Hypothalamus (tissue), 51 donors: ENCODE measurements at regions not wholly inside any gene's neighbourhood (a gene's known extent, or its start where the extent isn't known, plus 50 kb on each side); places are given as distances from the start of the nearest gene placed in this dataset.
"Not testable (repeated sequence)": the region's sequence is repeated elsewhere in the genome, so short reads cannot be mapped to it uniquely, and the experiment has no call there.

Source experiments
- DNase-seq, 51 donors: peaks; one replicate each; lab custom pipeline; 2025; lab: John Stamatoyannopoulos, UW

- DNase-seq, result no peak
Observed at GRCh38 chr6:155762649-155763048, 307.0 kb upstream of the NOX3 start.

GRCh38 chr6:155755452-155755851 lies 299.8 kb upstream of the NOX3 start:
- DNase-seq, result no peak

GRCh38 chr6:155748778-155749177 lies 293.1 kb upstream of the NOX3 start:
- DNase-seq, result not testable (repeated sequence)

GRCh38 chr6:155747491-155747890 lies 291.9 kb upstream of the NOX3 start:
- DNase-seq, result no peak

GRCh38 chr6:155740781-155741399 lies 285.3 kb upstream of the NOX3 start:
- no peak for DNase-seq

GRCh38 chr6:155738602-155739105 lies 283.0 kb upstream of the NOX3 start:
- no peak for DNase-seq

- DNase-seq, result no peak
Observed at GRCh38 chr6:155717374-155717773, 261.7 kb upstream of the NOX3 start.

- no peak for DNase-seq
Observed at GRCh38 chr6:155710704-155711103, 255.1 kb upstream of the NOX3 start.

GRCh38 chr6:155709262-155709661 lies 253.6 kb upstream of the NOX3 start:
- no peak for DNase-seq

GRCh38 chr6:155708100-155708499 lies 252.5 kb upstream of the NOX3 start:
- no peak for DNase-seq

GRCh38 chr6:155706806-155707205 lies 251.2 kb upstream of the NOX3 start:
- no peak for DNase-seq

GRCh38 chr6:155706341-155706740 lies 250.7 kb upstream of the NOX3 start:
- DNase-seq, result no peak

GRCh38 chr6:155701342-155701741 lies 245.7 kb upstream of the NOX3 start:
- DNase-seq, result no peak

GRCh38 chr6:155695495-155695894 lies 239.9 kb upstream of the NOX3 start:
- no peak for DNase-seq

GRCh38 chr6:155694419-155694790 lies 238.8 kb upstream of the NOX3 start:
- DNase-seq, result no peak

GRCh38 chr6:155693573-155694418 lies 238.2 kb upstream of the NOX3 start:
- no peak for DNase-seq

- DNase-seq, result no peak
Observed at GRCh38 chr6:155690820-155691219, 235.2 kb upstream of the NOX3 start.

- no peak for DNase-seq
Observed at GRCh38 chr6:155687645-155688044, 232.0 kb upstream of the NOX3 start.

GRCh38 chr6:155684416-155685196 lies 229.0 kb upstream of the NOX3 start:
- DNase-seq, result no peak

GRCh38 chr6:155678361-155678760 lies 222.7 kb upstream of the NOX3 start:
- no peak for DNase-seq

- no peak for DNase-seq
Observed at GRCh38 chr6:155676346-155676745, 220.7 kb upstream of the NOX3 start.
